Loucy (cell line): ENCODE measurements at regions not wholly inside any gene's neighbourhood (a gene's known extent, or its start where the extent isn't known, plus 50 kb on each side); places are given as distances from the start of the nearest gene placed in this dataset.

Source experiments
- EZH2phosphoT487 ChIP-seq: fragments of 200-600 bp; IDR thresholded peaks from 2 replicates; pipeline ENCODE4 v1.6.1; 2018; ENCODE audit warnings: antibody characterized with exemption, mild to moderate bottlenecking, moderate library complexity, borderline replicate concordance
- TF ChIP-seq, protein P1 (sequence below): fragments of 200-600 bp; sonication (generic); conservative IDR thresholded peaks from 2 replicates; pipeline ENCODE4 v1.5.1; 2014; ENCODE audit warnings: mild to moderate bottlenecking, antibody characterized with exemption, low read length

DNA sequence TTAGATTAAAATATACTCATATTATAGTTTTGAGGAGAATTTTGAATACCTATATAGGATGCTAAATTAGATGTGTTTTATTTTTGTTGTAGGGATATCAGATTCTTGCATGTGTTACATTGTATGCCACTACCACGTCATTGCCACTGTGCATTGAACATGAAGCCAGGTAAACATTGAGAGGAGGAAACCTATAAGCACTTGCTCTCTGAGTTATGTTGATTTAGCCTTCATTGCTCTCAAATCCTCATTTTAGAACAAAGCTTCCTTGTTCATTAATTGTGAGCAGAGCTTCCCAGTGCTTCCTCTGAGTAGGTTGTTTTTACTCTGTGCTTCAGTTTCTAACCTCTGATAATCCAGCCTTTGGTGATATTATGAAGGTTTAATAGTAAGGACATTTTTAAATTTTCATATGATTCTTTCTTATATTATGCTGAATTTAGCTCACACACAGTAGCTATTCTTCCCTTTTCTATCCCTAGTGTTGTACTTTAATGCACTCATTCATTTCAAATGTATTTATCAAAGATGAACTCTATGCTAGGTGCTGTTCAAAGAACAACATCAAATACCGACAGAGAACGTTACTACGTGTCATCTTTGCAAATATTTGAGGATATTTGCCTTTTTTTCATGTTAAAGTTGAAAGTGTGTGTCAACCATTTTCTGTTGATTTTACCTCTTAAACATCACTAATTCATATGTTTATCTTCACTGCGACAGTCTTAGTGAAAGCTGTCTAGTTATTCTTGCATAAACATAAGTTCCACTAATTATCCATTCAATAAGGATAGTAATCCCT lies 1448.0 kb upstream of the MIR17HG start:
- TF ChIP-seq, protein P1, sequence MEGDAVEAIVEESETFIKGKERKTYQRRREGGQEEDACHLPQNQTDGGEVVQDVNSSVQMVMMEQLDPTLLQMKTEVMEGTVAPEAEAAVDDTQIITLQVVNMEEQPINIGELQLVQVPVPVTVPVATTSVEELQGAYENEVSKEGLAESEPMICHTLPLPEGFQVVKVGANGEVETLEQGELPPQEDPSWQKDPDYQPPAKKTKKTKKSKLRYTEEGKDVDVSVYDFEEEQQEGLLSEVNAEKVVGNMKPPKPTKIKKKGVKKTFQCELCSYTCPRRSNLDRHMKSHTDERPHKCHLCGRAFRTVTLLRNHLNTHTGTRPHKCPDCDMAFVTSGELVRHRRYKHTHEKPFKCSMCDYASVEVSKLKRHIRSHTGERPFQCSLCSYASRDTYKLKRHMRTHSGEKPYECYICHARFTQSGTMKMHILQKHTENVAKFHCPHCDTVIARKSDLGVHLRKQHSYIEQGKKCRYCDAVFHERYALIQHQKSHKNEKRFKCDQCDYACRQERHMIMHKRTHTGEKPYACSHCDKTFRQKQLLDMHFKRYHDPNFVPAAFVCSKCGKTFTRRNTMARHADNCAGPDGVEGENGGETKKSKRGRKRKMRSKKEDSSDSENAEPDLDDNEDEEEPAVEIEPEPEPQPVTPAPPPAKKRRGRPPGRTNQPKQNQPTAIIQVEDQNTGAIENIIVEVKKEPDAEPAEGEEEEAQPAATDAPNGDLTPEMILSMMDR = no peak
- no peak for TF ChIP-seq EZH2phosphoT487
